ENCODE measurements at regions not wholly inside any gene's neighbourhood (a gene's known extent, or its start where the extent isn't known, plus 50 kb on each side); places are given as distances from the start of the nearest gene placed in this dataset.

DNA sequence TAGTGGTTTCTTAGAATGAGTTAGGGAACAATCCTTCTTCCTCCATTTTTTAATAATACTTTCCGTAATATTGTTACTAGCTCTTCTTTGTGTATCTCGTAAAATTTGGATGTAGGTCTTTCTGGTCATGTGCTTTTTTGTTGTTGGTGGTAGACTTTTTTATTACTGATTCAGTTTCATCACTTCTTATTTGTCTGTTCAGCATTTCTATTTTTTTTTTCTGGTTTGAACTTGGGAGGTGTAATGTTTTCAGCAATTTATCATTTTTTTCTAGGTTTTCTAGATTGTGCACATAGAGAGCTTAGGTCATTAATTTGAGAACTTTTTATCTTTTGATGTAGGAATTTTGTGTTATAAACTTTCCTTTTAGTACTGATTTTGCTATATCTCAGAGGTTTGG, 1299.9 kb downstream of the FSCB start:
- H3K9me2 ChIP-seq (replicated peaks; ENCODE audit: control insufficient read depth, low read length), result no peaks in the 10 kb centered on the region
- H3K36me3 ChIP-seq (ENCODE audit: control insufficient read depth, low read length), result no peaks in the 10 kb centered on the region
- no peak overlapping the region for H3K4me2 ChIP-seq (ENCODE audit: low read length)
- no peaks in the 10 kb centered on the region for H3K27me3 ChIP-seq (ENCODE audit: control insufficient read depth, low read length)
- H3K4me3 ChIP-seq (ENCODE audit: low read length), result no peak overlapping the region
- no peaks in the 10 kb centered on the region for H3K4me1 ChIP-seq (ENCODE audit: control insufficient read depth, low read length)
- no peaks in the 10 kb centered on the region for H3K9me3 ChIP-seq (ENCODE audit: control insufficient read depth, insufficient read depth, low read length)
- H3K27ac ChIP-seq (ENCODE audit: low read depth, low read length), result no peak overlapping the region
- no peaks in the 10 kb centered on the region for H3F3A ChIP-seq (ENCODE audit: control insufficient read depth, insufficient read depth)
- TF ChIP-seq EZH2phosphoT487 (IDR thresholded peaks at IDR 0.05; ENCODE audit: borderline replicate concordance, low read length), result no peak
- TF ChIP-seq, protein P1, sequence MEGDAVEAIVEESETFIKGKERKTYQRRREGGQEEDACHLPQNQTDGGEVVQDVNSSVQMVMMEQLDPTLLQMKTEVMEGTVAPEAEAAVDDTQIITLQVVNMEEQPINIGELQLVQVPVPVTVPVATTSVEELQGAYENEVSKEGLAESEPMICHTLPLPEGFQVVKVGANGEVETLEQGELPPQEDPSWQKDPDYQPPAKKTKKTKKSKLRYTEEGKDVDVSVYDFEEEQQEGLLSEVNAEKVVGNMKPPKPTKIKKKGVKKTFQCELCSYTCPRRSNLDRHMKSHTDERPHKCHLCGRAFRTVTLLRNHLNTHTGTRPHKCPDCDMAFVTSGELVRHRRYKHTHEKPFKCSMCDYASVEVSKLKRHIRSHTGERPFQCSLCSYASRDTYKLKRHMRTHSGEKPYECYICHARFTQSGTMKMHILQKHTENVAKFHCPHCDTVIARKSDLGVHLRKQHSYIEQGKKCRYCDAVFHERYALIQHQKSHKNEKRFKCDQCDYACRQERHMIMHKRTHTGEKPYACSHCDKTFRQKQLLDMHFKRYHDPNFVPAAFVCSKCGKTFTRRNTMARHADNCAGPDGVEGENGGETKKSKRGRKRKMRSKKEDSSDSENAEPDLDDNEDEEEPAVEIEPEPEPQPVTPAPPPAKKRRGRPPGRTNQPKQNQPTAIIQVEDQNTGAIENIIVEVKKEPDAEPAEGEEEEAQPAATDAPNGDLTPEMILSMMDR (IDR thresholded peaks at IDR 0.05; ENCODE audit: low read depth, low read length, poor library complexity, severe bottlenecking), result no peak
- no peaks in the 10 kb centered on the region for H4K20me1 ChIP-seq (ENCODE audit: control insufficient read depth, insufficient read depth, low read depth, low read length)
- H3K79me2 ChIP-seq (ENCODE audit: control insufficient read depth, low read length), result no peaks in the 10 kb centered on the region

DNA sequence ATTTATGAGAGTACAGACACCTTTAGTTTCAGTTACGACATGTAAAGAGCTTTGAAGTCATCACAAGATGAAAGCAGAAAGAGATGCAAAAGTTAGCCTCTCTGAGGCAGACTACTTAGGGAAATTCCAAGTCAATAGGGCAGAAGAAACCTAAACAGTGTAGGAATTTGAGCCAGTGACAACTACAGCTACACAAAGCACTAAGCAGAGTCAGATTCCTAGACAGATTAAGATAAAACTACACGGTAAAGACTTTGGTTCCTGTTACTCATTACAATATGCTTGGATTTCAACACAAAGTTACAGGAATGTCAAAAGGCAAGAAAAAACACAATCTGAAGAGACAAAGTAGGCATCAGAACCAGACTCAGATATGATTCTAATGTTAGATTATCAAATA, 1302.3 kb downstream of the FSCB start:
- no peaks in the 10 kb centered on the region for H3K36me3 ChIP-seq (ENCODE audit: control insufficient read depth, low read length)
- no peak overlapping the region for H3K4me2 ChIP-seq (ENCODE audit: low read length)
- no peaks in the 10 kb centered on the region for H3K9me2 ChIP-seq (replicated peaks; ENCODE audit: control insufficient read depth, low read length)
- H3K4me3 ChIP-seq (ENCODE audit: low read length), result no peak overlapping the region
- H4K20me1 ChIP-seq (ENCODE audit: control insufficient read depth, insufficient read depth, low read depth, low read length), result no peaks in the 10 kb centered on the region
- H3K79me2 ChIP-seq (ENCODE audit: control insufficient read depth, low read length), result no peaks in the 10 kb centered on the region
- H3K27me3 ChIP-seq (ENCODE audit: control insufficient read depth, low read length), result no peaks in the 10 kb centered on the region
- no peak overlapping the region for H3K27ac ChIP-seq (ENCODE audit: low read depth, low read length)
- H3F3A ChIP-seq (ENCODE audit: control insufficient read depth, insufficient read depth), result no peaks in the 10 kb centered on the region
- H3K4me1 ChIP-seq (ENCODE audit: control insufficient read depth, low read length), result no peaks in the 10 kb centered on the region
- H3K9me3 ChIP-seq (ENCODE audit: control insufficient read depth, insufficient read depth, low read length), result no peaks in the 10 kb centered on the region
- TF ChIP-seq EZH2phosphoT487 (IDR thresholded peaks at IDR 0.05; ENCODE audit: borderline replicate concordance, low read length), result no peak
- TF ChIP-seq, protein P1 (IDR thresholded peaks at IDR 0.05; ENCODE audit: low read depth, low read length, poor library complexity, severe bottlenecking), result no peak

DNA sequence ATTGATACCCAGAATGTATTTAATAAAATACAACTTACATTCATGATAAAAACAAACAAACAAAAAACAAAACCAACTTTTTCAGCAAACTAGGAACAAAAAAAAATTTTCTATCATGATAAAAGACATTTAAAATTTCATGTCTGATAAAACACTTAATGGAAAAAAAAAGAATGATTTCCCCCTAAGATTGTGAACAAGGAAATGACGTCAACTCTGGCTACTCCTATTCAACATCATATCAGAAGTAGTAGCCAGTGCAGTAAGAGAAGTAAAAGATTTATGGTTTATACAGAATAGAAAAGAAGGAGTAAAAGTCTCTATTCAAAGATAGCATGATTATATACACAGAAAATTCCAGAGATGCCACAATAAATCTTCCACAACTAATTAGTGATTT, 1306.6 kb downstream of the FSCB start:
- H3K4me3 ChIP-seq (ENCODE audit: low read length), result no peak overlapping the region
- H3K27ac ChIP-seq (ENCODE audit: low read depth, low read length), result no peak overlapping the region
- no peaks in the 10 kb centered on the region for H3K79me2 ChIP-seq (ENCODE audit: control insufficient read depth, low read length)
- no peaks in the 10 kb centered on the region for H3K36me3 ChIP-seq (ENCODE audit: control insufficient read depth, low read length)
- H4K20me1 ChIP-seq (ENCODE audit: control insufficient read depth, insufficient read depth, low read depth, low read length), result no peaks in the 10 kb centered on the region
- H3K4me2 ChIP-seq (ENCODE audit: low read length), result no peak overlapping the region
- H3K9me3 ChIP-seq (ENCODE audit: control insufficient read depth, insufficient read depth, low read length), result no peaks in the 10 kb centered on the region
- H3K4me1 ChIP-seq (ENCODE audit: control insufficient read depth, low read length), result no peaks in the 10 kb centered on the region
- H3K9me2 ChIP-seq (replicated peaks; ENCODE audit: control insufficient read depth, low read length), result no peaks in the 10 kb centered on the region
- H3F3A ChIP-seq (ENCODE audit: control insufficient read depth, insufficient read depth), result no peaks in the 10 kb centered on the region
- no peaks in the 10 kb centered on the region for H3K27me3 ChIP-seq (ENCODE audit: control insufficient read depth, low read length)
- TF ChIP-seq, protein P1 (IDR thresholded peaks at IDR 0.05; ENCODE audit: low read depth, low read length, poor library complexity, severe bottlenecking), result no peak

DNA sequence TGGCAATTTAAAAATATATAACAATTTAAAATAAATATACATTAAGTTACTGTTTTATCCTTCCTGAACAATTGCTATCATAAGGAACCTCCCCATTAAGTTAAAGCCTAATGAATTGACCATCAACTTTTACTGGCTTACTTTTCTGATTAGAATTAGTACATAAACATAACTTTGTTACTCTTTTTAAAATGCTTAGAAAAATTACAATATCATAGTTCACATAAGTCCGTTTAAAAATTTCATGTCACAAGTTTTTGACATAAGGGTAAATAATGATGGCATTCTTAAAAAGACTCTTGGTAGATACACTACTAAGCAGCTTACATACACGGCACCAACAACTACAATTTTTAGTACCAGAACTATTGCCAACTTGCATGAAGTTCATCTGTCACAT, 1308.6 kb downstream of the FSCB start:
- Histone ChIP-seq H3K9me3 (ENCODE audit: control insufficient read depth, insufficient read depth, low read length) (no peaks in the 10 kb centered on the region), H3K4me3 (ENCODE audit: low read length) (no peak overlapping the region), H3F3A (ENCODE audit: control insufficient read depth, insufficient read depth) (no peaks in the 10 kb centered on the region), H3K4me1 (ENCODE audit: control insufficient read depth, low read length) (no peaks in the 10 kb centered on the region), H3K27me3 (ENCODE audit: control insufficient read depth, low read length) (no peaks in the 10 kb centered on the region), H3K9me2 (replicated peaks; ENCODE audit: control insufficient read depth, low read length) (no peaks in the 10 kb centered on the region), H3K4me2 (ENCODE audit: low read length) (no peak overlapping the region), H3K36me3 (ENCODE audit: control insufficient read depth, low read length) (no peaks in the 10 kb centered on the region), H3K79me2 (ENCODE audit: control insufficient read depth, low read length) (no peaks in the 10 kb centered on the region), H3K27ac (ENCODE audit: low read depth, low read length) (no peak overlapping the region), H4K20me1 (ENCODE audit: control insufficient read depth, insufficient read depth, low read depth, low read length) (no peaks in the 10 kb centered on the region)
- no peak for TF ChIP-seq EZH2phosphoT487 (IDR thresholded peaks at IDR 0.05; ENCODE audit: borderline replicate concordance, low read length)
- TF ChIP-seq, protein P1 (IDR thresholded peaks at IDR 0.05; ENCODE audit: low read depth, low read length, poor library complexity, severe bottlenecking), result no peak
